HCT116 (cell line): ENCODE measurements at regions not wholly inside any gene's neighbourhood (a gene's known extent, or its start where the extent isn't known, plus 50 kb on each side); places are given as distances from the start of the nearest gene placed in this dataset.
"Not testable (repeated sequence)": the region's sequence is repeated elsewhere in the genome, so short reads cannot be mapped to it uniquely, and the experiment has no call there.

Experiments used
- ATAC-seq: fragments of 200-7000 bp; cut with Tn5 transposase; 2 replicates; pipeline ENCODE4 v1.9.1; 2020; ENCODE audit warnings: mild to moderate bottlenecking, moderate library complexity
- BruUV-seq: library from RNA; stranded (reverse); fragments of 400-500 nt; replicated peaks from 2 replicates; lab custom pipeline; 2021; lab: Mats Ljungman, UMichigan
- CTCF ChIA-PET: fragments of 300-600 bp; sonication (Branson Sonifier 250); formaldehyde crosslinking; loops from one replicate; lab custom pipeline; 2021; ENCODE audit warnings: antibody characterized with exemption; lab: Charles Lee
- POLR2A ChIA-PET: fragments of 300-600, 350-600 bp; sonication (Branson Sonifier 250); formaldehyde crosslinking; loops from one replicate; lab custom pipeline; 2021; ENCODE audit warnings: antibody characterized with exemption; lab: Charles Lee
- RAD21 ChIA-PET, 2 experiments: fragments of 300-600 bp; sonication (Branson Sonifier 250); formaldehyde crosslinking; loops; one replicate each; lab custom pipeline; 2023; ENCODE audit warnings: low total read pairs in 2 of 2; ENCODE audit not compliant: uncharacterized antibody in 2 of 2, unreplicated experiment in 2 of 2, low non-redundant PET in 1 of 2; lab: Charles Lee
- DNase-seq: peaks from one replicate; pipeline ENCODE4 v3.0.0-alpha.2; 2010; ENCODE audit warnings: low read depth, low spot score
- H2AFZ ChIP-seq: fragments of 200-600 bp; shearing (Covaris generic), sonication (generic); 2 replicates; pipeline ENCODE4 v1.6.1; 2017; ENCODE audit warnings: low read depth, mixed run types, mixed read lengths, antibody characterized with exemption, low read length; ENCODE audit not compliant: poor library complexity, severe bottlenecking
- H3K27ac ChIP-seq: 2 replicates; pipeline ENCODE4 v1.5.1; 2012; ENCODE audit warnings: low read depth, low read length
- H3K27me3 ChIP-seq: fragments of 200-600 bp; sonication (generic); 2 replicates; pipeline ENCODE4 v1.6.1; 2016; ENCODE audit warnings: mixed run types, low read length, mixed read lengths; ENCODE audit not compliant: insufficient read depth
- H3K36me3 ChIP-seq, 2 experiments: fragments of 200-500 bp in 1 of 2; fragments of 200-600 bp in 1 of 2; sonication (Bioruptor generic) in 1 of 2; sonication (generic) in 1 of 2; 2 replicates each; pipeline versions ENCODE4 v1.5.1 to v1.6.1; 2014 to 2016; ENCODE audit warnings: low read length in 2 of 2, inconsistent platforms in 1 of 2, mixed read lengths in 1 of 2, mixed run types in 1 of 2; ENCODE audit not compliant: insufficient read depth in 2 of 2, control insufficient read depth in 1 of 2
- H3K4me1 ChIP-seq, 2 experiments: fragments of 200-600 bp in 1 of 2; sonication (generic) in 1 of 2; 2 replicates each; pipeline versions ENCODE4 v1.5.1 to v1.6.1; 2012 to 2017; ENCODE audit warnings: low read length in 2 of 2, inconsistent platforms in 1 of 2, mild to moderate bottlenecking in 1 of 2, mixed read lengths in 1 of 2, mixed run types in 1 of 2, moderate library complexity in 1 of 2; ENCODE audit not compliant: insufficient read depth in 2 of 2, control insufficient read depth in 1 of 2
- H3K4me2 ChIP-seq: fragments of 200-600 bp; sonication (generic); 2 replicates; pipeline ENCODE4 v1.6.1; 2017; ENCODE audit warnings: mixed run types, low read length, mixed read lengths
- H3K4me3 ChIP-seq, 2 experiments: fragments of 200-600 bp in 1 of 2; sonication (generic) in 1 of 2; replicated peaks in 1 of 2; 2 replicates each; pipeline ENCODE4 v1.5.1; 2011 to 2016; ENCODE audit warnings: low read length in 2 of 2, control low read depth in 1 of 2, low read depth in 1 of 2, mild to moderate bottlenecking in 1 of 2, mixed read lengths in 1 of 2, mixed run types in 1 of 2
- H3K79me2 ChIP-seq: fragments of 200-600 bp; sonication (generic); 2 replicates; pipeline ENCODE4 v1.6.1; 2017; ENCODE audit warnings: mild to moderate bottlenecking, mixed run types, low read length, moderate library complexity, mixed read lengths; ENCODE audit not compliant: insufficient read depth
- H3K9ac ChIP-seq: fragments of 200-600 bp; sonication (generic); 2 replicates; pipeline ENCODE4 v1.6.1; 2016; ENCODE audit warnings: low read length, mixed read lengths
- H3K9me2 ChIP-seq: fragments of 200-600 bp; sonication (generic), shearing (Covaris generic); 2 replicates; pipeline ENCODE4 v1.6.1; 2017; ENCODE audit warnings: mixed run types, mild to moderate bottlenecking, moderate library complexity; ENCODE audit not compliant: insufficient read depth
- H3K9me3 ChIP-seq, 2 experiments: fragments of 200-500 bp in 1 of 2; fragments of 200-600 bp in 1 of 2; sonication (Bioruptor generic) in 1 of 2; sonication (generic) in 1 of 2; 2 replicates each; pipeline ENCODE4 v1.6.1; 2014 to 2017; ENCODE audit warnings: low read length in 2 of 2, mixed read lengths in 2 of 2, inconsistent platforms in 1 of 2, low read depth in 1 of 2, mild to moderate bottlenecking in 1 of 2, mixed run types in 1 of 2, moderate library complexity in 1 of 2; ENCODE audit not compliant: control insufficient read depth in 1 of 2, insufficient read depth in 1 of 2
- H4K20me1 ChIP-seq: fragments of 200-600 bp; sonication (generic), shearing (Covaris generic); 2 replicates; pipeline ENCODE4 v1.6.1; 2017; ENCODE audit warnings: mixed run types, mild to moderate bottlenecking, moderate library complexity; ENCODE audit not compliant: insufficient read depth
- JUND ChIP-seq: IDR thresholded peaks from 2 replicates; pipeline ENCODE4 v1.6.1; 2012
- POLR2A ChIP-seq: IDR thresholded peaks from 2 replicates; pipeline ENCODE4 v1.7.0; 2011; ENCODE audit warnings: borderline replicate concordance; ENCODE audit not compliant: insufficient read depth, insufficient read length; ENCODE audit errors: extremely low read depth
- SP1 ChIP-seq: IDR thresholded peaks from 2 replicates; pipeline ENCODE4 v1.6.1; 2012; ENCODE audit warnings: low read depth
- YY1 ChIP-seq: IDR thresholded peaks from 2 replicates; pipeline ENCODE4 v1.6.1; 2011; ENCODE audit warnings: low read length, low read depth, moderate library complexity, mild to moderate bottlenecking; ENCODE audit not compliant: insufficient replicate concordance; ENCODE audit errors: extremely low read depth
- intact Hi-C: fragments of 100-400 bp; cut with micrococcal nuclease; formaldehyde crosslinking; loops from 2 replicates; pipeline ENCODE4 v1.10.0; 2022
- TF ChIP-seq, protein P1 (sequence below): IDR thresholded peaks from 2 replicates; pipeline ENCODE4 v1.6.1; 2011; ENCODE audit warnings: mild to moderate bottlenecking, low read length, moderate library complexity; ENCODE audit not compliant: insufficient replicate concordance; ENCODE audit errors: extremely low read depth

DNA sequence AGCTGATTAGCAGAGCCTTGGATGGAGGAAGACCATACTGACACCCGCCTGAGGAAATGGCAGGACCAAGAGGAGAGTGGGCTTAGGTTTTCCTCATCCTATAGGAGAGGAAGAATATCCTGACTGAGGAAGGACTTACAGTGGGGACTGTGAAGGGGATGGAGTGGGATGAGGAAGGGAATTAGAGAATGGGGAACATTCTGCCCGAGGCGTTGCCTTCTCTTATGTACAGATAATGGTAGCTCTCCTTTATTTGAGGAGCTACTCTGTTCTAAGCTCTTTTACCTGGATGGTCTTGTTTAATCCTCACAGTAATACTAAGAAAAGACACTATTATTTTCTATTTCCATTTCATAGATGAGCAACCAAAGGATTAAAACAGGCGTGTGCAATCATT is 56.0 kb downstream of the OLFML3 start:
- Histone ChIP-seq H3K4me2 (no peak overlapping the region), H3K9ac (no peak overlapping the region), H3K4me1 (peaks cover 0 to 11% of the 10 kb centered on the region in 2 experiments; a peak in 3 of 4 replicates), H2AFZ (no peak overlapping the region)
- no peak for DNase-seq
- CTCF ChIA-PET, result interaction anchor here (0.7 kb wide), 2 partner anchors 56 to 248 kb away, joined by 3 read pairs; partner anchors contain the start of gene OLFML3
- no peak for ATAC-seq
- TF ChIP-seq, protein P1, sequence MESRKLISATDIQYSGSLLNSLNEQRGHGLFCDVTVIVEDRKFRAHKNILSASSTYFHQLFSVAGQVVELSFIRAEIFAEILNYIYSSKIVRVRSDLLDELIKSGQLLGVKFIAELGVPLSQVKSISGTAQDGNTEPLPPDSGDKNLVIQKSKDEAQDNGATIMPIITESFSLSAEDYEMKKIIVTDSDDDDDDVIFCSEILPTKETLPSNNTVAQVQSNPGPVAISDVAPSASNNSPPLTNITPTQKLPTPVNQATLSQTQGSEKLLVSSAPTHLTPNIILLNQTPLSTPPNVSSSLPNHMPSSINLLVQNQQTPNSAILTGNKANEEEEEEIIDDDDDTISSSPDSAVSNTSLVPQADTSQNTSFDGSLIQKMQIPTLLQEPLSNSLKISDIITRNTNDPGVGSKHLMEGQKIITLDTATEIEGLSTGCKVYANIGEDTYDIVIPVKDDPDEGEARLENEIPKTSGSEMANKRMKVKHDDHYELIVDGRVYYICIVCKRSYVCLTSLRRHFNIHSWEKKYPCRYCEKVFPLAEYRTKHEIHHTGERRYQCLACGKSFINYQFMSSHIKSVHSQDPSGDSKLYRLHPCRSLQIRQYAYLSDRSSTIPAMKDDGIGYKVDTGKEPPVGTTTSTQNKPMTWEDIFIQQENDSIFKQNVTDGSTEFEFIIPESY, result no peak
- no peak for TF ChIP-seq POLR2A
- no peak for TF ChIP-seq YY1
- TF ChIP-seq JUND, result no peak
- no peak for TF ChIP-seq SP1
- TF ChIP-seq, all 23 proteins: peak for 0
- Histone ChIP-seq H4K20me1 (no peaks in the 10 kb centered on the region), H3K9me3 (no peaks in the 10 kb centered on the region), H3K4me3 (no peak overlapping the region), H3K27ac (no peak overlapping the region), H3K79me2 (no peaks in the 10 kb centered on the region), H3K9me2 (no peaks in the 10 kb centered on the region), H3K36me3 (no peaks in the 10 kb centered on the region), H3K27me3 (no peaks in the 10 kb centered on the region)
- RAD21 ChIA-PET, result no interaction called here
- intact Hi-C loops, result no loop called here
- POLR2A ChIA-PET, result no interaction called here
- BruUV-seq, result no TSS peak

DNA sequence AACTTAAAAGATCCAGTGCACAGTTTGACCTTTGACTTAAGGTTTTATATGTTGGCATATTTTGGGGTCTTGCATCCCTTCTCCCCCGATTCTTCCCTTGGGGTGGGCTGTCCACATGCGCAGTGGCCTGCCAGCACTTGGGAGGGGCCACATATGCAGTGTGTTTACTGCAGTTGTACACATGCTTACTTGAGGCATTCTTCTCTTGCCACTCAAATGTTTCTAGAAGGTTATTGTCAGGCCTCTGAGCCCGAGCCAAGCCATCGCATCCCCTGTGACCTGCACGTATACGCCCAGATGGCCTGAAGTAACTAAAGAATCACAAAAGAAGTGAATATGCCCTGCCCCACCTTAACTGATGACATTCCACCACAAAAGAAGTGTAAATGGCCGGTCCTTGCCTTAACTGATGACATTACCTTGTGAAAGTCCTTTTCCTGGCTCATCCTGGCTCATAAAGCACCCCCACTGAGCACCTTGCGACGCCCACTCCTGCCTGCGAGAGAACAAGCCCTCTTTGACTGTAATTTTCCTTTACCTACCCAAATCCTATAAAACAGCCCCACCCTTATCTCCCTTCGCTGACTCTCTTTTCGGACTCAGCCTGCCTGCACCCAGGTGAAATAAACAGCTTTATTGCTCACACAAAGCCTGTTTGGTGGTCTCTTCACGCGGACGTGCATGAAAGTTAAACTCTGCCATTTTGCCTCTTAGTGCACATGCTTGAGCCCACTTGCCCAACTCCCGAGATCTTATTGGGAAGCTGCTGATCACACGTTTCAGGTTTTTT is 57.8 kb downstream of the OLFML3 start:
- H3K4me3 ChIP-seq, intact Hi-C loops, H4K20me1 ChIP-seq, H3K9ac ChIP-seq, H3K9me3 ChIP-seq, H3K79me2 ChIP-seq, BruUV-seq, H3K36me3 ChIP-seq, H3K4me2 ChIP-seq, H2AFZ ChIP-seq, RAD21 ChIA-PET, DNase-seq, POLR2A ChIA-PET, H3K9me2 ChIP-seq, ATAC-seq, CTCF ChIA-PET, H3K27ac ChIP-seq, H3K27me3 ChIP-seq: not testable (repeated sequence)
- peaks cover 0 to 11% of the 10 kb centered on the region in 2 experiments; a peak in 3 of 4 replicates for H3K4me1 ChIP-seq
